DOHH2 (cell line): ENCODE measurements at regions not wholly inside any gene's neighbourhood (a gene's known extent, or its start where the extent isn't known, plus 50 kb on each side); places are given as distances from the start of the nearest gene placed in this dataset.

Experiments
- CTCF ChIP-seq: fragments of 200-600 bp; sonication (generic); IDR thresholded peaks from one replicate; pipeline ENCODE4 v1.5.1; 2014; ENCODE audit warnings: antibody characterized with exemption, mild to moderate bottlenecking, low read depth, low read length; ENCODE audit not compliant: poor library complexity, severe bottlenecking
- EZH2phosphoT487 ChIP-seq: fragments of 200-600 bp; sonication (generic); IDR thresholded peaks from 2 replicates; pipeline ENCODE4 v1.6.1; 2017; ENCODE audit warnings: borderline replicate concordance, mild to moderate bottlenecking, antibody characterized with exemption, low read length, moderate library complexity, mixed read lengths

- TF ChIP-seq CTCF: no peak
- TF ChIP-seq EZH2phosphoT487: no peak
Measured at GRCh38 chr1:245026247-245026646, 128.5 kb upstream of the KIF26B start.
